Ovary (tissue), 7 donors: ENCODE measurements at regions not wholly inside any gene's neighbourhood (a gene's known extent, or its start where the extent isn't known, plus 50 kb on each side); places are given as distances from the start of the nearest gene placed in this dataset.

Experiments used
- DNase-seq, 5 donors: peaks; one replicate each; pipeline ENCODE4 v3.0.0-alpha.2; 2019 to 2020
- H3K27ac ChIP-seq, 2 donors: fragments of 200-600 bp; one replicate each; pipeline versions ENCODE4 v1.5.1 to v1.8.0; 2019 to 2022
- H3K27me3 ChIP-seq: fragments of 200-600 bp; one replicate; pipeline ENCODE4 v1.8.0; 2022
- H3K36me3 ChIP-seq: fragments of 200-600 bp; sonication (generic); one replicate; pipeline ENCODE4 v1.5.1; 2019
- H3K4me1 ChIP-seq: one replicate; pipeline ENCODE4 v1.8.1; 2013; ENCODE audit warnings: mild to moderate bottlenecking, moderate library complexity; ENCODE audit not compliant: insufficient read depth
- H3K4me3 ChIP-seq: fragments of 200-600 bp; sonication (generic); one replicate; pipeline ENCODE4 v1.5.1; 2017
- H3K9me3 ChIP-seq, 2 donors: fragments of 200-600 bp in 1 of 2; sonication (generic) in 1 of 2; one replicate each; pipeline versions ENCODE4 v1.5.1 to v1.8.1; 2013 to 2019; ENCODE audit warnings: mild to moderate bottlenecking in 1 of 2, moderate library complexity in 1 of 2
- CTCF ChIP-seq, 3 donors: fragments of 450-650 bp in 2 of 3; fragments of 200-600 bp in 1 of 3; IDR thresholded peaks; one replicate each; pipeline versions ENCODE4 v1.5.1 to v1.8.0; 2016 to 2022; ENCODE audit warnings: antibody characterized with exemption in 3 of 3, mild to moderate bottlenecking in 1 of 3
- EP300 ChIP-seq: sonication (generic); formaldehyde crosslinking; IDR thresholded peaks from one replicate; pipeline ENCODE4 v1.6.1; 2017; ENCODE audit warnings: antibody characterized with exemption
- POLR2A ChIP-seq: fragments of 450-650 bp; IDR thresholded peaks from one replicate; pipeline ENCODE4 v1.6.1; 2017; ENCODE audit warnings: antibody characterized with exemption, mild to moderate bottlenecking, moderate library complexity
- WGBS, 3 donors: extraction: QIAGEN DNeasy Blood & Tissue Kit in 1 of 3; methylation state at CpG; one replicate each; pipeline versions ENCODE4 v1.1.5 to v1.1.7; 2013 to 2017; 5-methylcytosine and 5-hydroxymethylcytosine counted together
- intact Hi-C, 4 donors: fragments of 100-400 bp; cut with DNase I; formaldehyde crosslinking; loops; one replicate each; pipeline versions ENCODE4 v1.11.0 to v1.15.1; 2022 to 2023
- donor health status: DM: no; HTN: no; CAD: no; lungs with moderate emphysema.
- donor health status: DM: no; HTN: no; CAD: no.
- donor health status: Bipolar disorder and iron deficiency.
- donor health status: DM: no; HTN: no; CAD: no.
- donor health status: DM: yes; HTN: yes; CAD: no.

GRCh38 chr6:47934023-47934422, 152.2 kb downstream of the OPN5 start:
- H3K36me3 ChIP-seq = no peaks in the 10 kb centered on the region
- intact Hi-C loops = no loop called here
- TF ChIP-seq POLR2A (no peak), EP300 (no peak), CTCF (IDR thresholded peaks at IDR 0.05) (no peak)
- no peak overlapping the region for H3K4me3 ChIP-seq
- DNase-seq = no peak
- H3K4me1 ChIP-seq = no peaks in the 10 kb centered on the region
- H3K27me3 ChIP-seq = no peaks in the 10 kb centered on the region
- H3K9me3 ChIP-seq = no peaks in the 10 kb centered on the region
- H3K27ac ChIP-seq = no peak overlapping the region
- WGBS, 3 donors = 71 to 86% (median 79%) methylated on average over 6 of the region's 6 CpGs

- no peaks in the 10 kb centered on the region for H3K4me1 ChIP-seq
- DNase-seq = no peak
- H3K4me3 ChIP-seq = no peak overlapping the region
- TF ChIP-seq CTCF (IDR thresholded peaks at IDR 0.05) (no peak), POLR2A (no peak), EP300 (no peak)
- H3K9me3 ChIP-seq = no peaks in the 10 kb centered on the region
- intact Hi-C loops = no loop called here
- no peak overlapping the region for H3K27ac ChIP-seq
- WGBS, 3 donors = 77 to 80% (median 77%) methylated on average over 4 of the region's 4 CpGs
- H3K36me3 ChIP-seq = no peaks in the 10 kb centered on the region
- H3K27me3 ChIP-seq = no peaks in the 10 kb centered on the region
Observed at GRCh38 chr6:47932575-47932974, 150.7 kb downstream of the OPN5 start.

GRCh38 chr6:47924001-47924400, 142.2 kb downstream of the OPN5 start:
- intact Hi-C loops = no loop called here
- H3K9me3 ChIP-seq = no peaks in the 10 kb centered on the region
- no peak for DNase-seq
- TF ChIP-seq CTCF (IDR thresholded peaks at IDR 0.05) (no peak), EP300 (no peak), POLR2A (no peak)
- no peaks in the 10 kb centered on the region for H3K27me3 ChIP-seq
- H3K4me3 ChIP-seq = no peak overlapping the region
- no peaks in the 10 kb centered on the region for H3K4me1 ChIP-seq
- WGBS, 3 donors = 22 to 31% (median 25%) methylated on average over 3 of the region's 3 CpGs
- H3K36me3 ChIP-seq = no peaks in the 10 kb centered on the region
- no peak overlapping the region for H3K27ac ChIP-seq

- Histone ChIP-seq H3K36me3 (no peaks in the 10 kb centered on the region), H3K27ac (no peak overlapping the region), H3K4me1 (no peaks in the 10 kb centered on the region), H3K4me3 (no peak overlapping the region), H3K9me3 (no peaks in the 10 kb centered on the region), H3K27me3 (no peaks in the 10 kb centered on the region)
- WGBS, 3 donors = 48 to 65% (median 53%) methylated on average over 4 of the region's 4 CpGs
- TF ChIP-seq CTCF (IDR thresholded peaks at IDR 0.05) = no peak
- no peak for TF ChIP-seq EP300
- no peak for TF ChIP-seq POLR2A
- intact Hi-C loops = no loop called here
- DNase-seq = no peak
Observed at GRCh38 chr6:47922391-47922790, 140.6 kb downstream of the OPN5 start.

GRCh38 chr6:47919875-47920274, 138.0 kb downstream of the OPN5 start:
- no peak for TF ChIP-seq POLR2A
- no peak for TF ChIP-seq CTCF (IDR thresholded peaks at IDR 0.05)
- TF ChIP-seq EP300 = no peak
- Histone ChIP-seq H3K4me3 (no peak overlapping the region), H3K27ac (no peak overlapping the region), H3K27me3 (no peaks in the 10 kb centered on the region), H3K36me3 (no peaks in the 10 kb centered on the region), H3K4me1 (no peaks in the 10 kb centered on the region), H3K9me3 (no peaks in the 10 kb centered on the region)
- 43 to 73% (median 55%) methylated on average over 3 of the region's 3 CpGs for WGBS, 3 donors
- intact Hi-C loops = no loop called here
- DNase-seq = no peak
